ENCODE measurements at regions not wholly inside any gene's neighbourhood (a gene's known extent, or its start where the extent isn't known, plus 50 kb on each side); places are given as distances from the start of the nearest gene placed in this dataset.
"Not testable (repeated sequence)": the region's sequence is repeated elsewhere in the genome, so short reads cannot be mapped to it uniquely, and the experiment has no call there.

DNA sequence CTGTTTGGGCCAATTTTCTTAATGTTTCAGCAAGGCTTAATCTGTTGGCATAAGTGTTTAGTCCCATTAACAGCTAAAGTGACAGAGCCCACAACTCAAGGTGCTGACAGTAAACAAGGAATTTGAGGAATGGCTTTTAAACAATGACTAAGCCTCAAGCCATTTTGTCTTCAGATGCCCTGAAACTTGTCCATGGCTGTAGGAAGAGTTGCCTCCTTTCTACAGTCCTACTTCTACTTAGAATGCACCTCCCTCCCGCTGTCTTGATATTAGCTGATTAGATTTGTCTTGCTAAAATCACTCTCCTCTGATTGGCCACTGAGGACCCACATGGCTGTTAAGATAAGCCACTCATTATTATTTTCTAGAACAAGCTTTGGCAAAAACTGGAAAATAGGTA lies 188.4 kb upstream of the OTX2 start:
- H3K27ac ChIP-seq (ENCODE audit: low read length) = no peak overlapping the region
- H3K79me2 ChIP-seq (ENCODE audit: low read length) = no peaks in the 10 kb centered on the region
- H3K36me3 ChIP-seq (ENCODE audit: insufficient read depth, low read length) = no peaks in the 10 kb centered on the region
- no peaks in the 10 kb centered on the region for H3K9me2 ChIP-seq (replicated peaks; ENCODE audit: insufficient read depth, low read length)
- H3K4me3 ChIP-seq (ENCODE audit: low read length) = no peak overlapping the region
- H3K27me3 ChIP-seq (ENCODE audit: low read length) = no peaks in the 10 kb centered on the region
- no peak for DNase-seq
- no peaks in the 10 kb centered on the region for H3K9me3 ChIP-seq (ENCODE audit: low read length)
- H4K20me1 ChIP-seq (ENCODE audit: insufficient read depth, low read depth, low read length) = no peaks in the 10 kb centered on the region
- no peak overlapping the region for H3K4me2 ChIP-seq (ENCODE audit: low read depth, low read length, poor library complexity, severe bottlenecking)
- no peak overlapping the region for H3K9ac ChIP-seq (ENCODE audit: low read length)
- H2AFZ ChIP-seq (ENCODE audit: low read length) = no peak overlapping the region
- no peaks in the 10 kb centered on the region for H3K4me1 ChIP-seq (ENCODE audit: low read length)

DNA sequence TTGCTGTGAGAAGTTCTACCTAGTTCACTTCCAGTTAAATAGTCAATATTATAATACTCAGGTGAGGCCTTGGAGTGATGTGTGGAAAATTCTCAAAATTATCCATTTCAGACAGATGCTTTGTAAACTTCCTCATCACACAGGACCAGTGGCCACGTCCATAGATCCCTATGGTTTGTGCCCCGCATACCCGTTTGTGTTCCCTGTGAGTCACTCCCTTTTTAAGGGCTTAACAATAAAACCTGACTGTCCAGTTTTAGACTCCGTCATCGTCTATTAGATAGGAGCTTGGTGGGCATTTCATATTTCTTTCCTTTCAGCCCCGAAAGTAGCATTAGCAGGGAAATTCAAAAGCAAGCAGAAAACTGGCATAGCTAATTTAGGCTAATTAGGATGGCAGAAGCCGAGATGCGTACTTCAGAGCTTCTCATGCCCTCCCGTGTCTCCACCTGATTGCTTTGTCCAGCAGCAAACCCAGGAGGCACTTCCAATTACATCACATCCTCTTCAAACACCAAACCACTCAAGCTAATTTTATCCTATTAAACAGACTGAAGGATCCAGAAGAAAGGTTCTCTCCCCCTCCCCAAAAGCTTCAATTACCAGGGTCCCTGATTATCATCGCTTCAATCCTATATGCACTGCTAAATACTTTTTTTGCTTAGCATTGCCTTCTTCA lies 186.6 kb upstream of the OTX2 start:
- H3K4me1 ChIP-seq (ENCODE audit: low read length) = no peaks in the 10 kb centered on the region
- H3K79me2 ChIP-seq (ENCODE audit: low read length) = no peaks in the 10 kb centered on the region
- H3K4me3 ChIP-seq (ENCODE audit: low read length) = no peak overlapping the region
- H3K36me3 ChIP-seq (ENCODE audit: insufficient read depth, low read length) = no peaks in the 10 kb centered on the region
- H3K9me3 ChIP-seq (ENCODE audit: low read length) = no peaks in the 10 kb centered on the region
- no peak overlapping the region for H3K4me2 ChIP-seq (ENCODE audit: low read depth, low read length, poor library complexity, severe bottlenecking)
- no peaks in the 10 kb centered on the region for H3K27me3 ChIP-seq (ENCODE audit: low read length)
- H3K27ac ChIP-seq (ENCODE audit: low read length) = no peak overlapping the region
- no peak overlapping the region for H3K9ac ChIP-seq (ENCODE audit: low read length)
- H3K9me2 ChIP-seq (replicated peaks; ENCODE audit: insufficient read depth, low read length) = no peaks in the 10 kb centered on the region
- DNase-seq = no peak
- no peak overlapping the region for H2AFZ ChIP-seq (ENCODE audit: low read length)
- H4K20me1 ChIP-seq (ENCODE audit: insufficient read depth, low read depth, low read length) = no peaks in the 10 kb centered on the region

DNA sequence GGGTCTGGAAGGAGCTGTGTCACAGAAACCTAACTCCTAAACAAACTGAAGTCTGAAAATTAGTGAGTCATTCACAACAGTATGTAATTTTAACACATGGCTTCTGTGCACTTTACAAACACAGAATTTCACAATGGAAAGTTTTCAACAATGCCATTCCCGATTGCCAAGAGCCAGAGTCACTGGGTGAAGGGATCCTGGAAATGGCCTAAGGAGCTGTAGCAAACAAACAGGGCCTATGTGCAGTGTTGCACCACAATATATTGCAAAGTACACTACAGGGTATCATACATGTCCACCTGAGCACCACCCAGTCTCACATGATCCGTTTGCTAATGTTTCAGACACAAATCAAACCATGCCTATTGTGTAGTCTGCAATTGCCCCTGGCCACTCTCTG lies 184.7 kb upstream of the OTX2 start:
- Histone ChIP-seq H3K4me1 (ENCODE audit: low read length) (no peaks in the 10 kb centered on the region), H3K4me3 (ENCODE audit: low read length) (no peak overlapping the region), H3K4me2 (ENCODE audit: low read depth, low read length, poor library complexity, severe bottlenecking) (no peak overlapping the region), H4K20me1 (ENCODE audit: insufficient read depth, low read depth, low read length) (no peaks in the 10 kb centered on the region), H3K9me3 (ENCODE audit: low read length) (no peaks in the 10 kb centered on the region), H3K36me3 (ENCODE audit: insufficient read depth, low read length) (no peaks in the 10 kb centered on the region), H2AFZ (ENCODE audit: low read length) (no peak overlapping the region), H3K27me3 (ENCODE audit: low read length) (no peaks in the 10 kb centered on the region), H3K9ac (ENCODE audit: low read length) (no peak overlapping the region), H3K27ac (ENCODE audit: low read length) (no peak overlapping the region), H3K79me2 (ENCODE audit: low read length) (no peaks in the 10 kb centered on the region), H3K9me2 (replicated peaks; ENCODE audit: insufficient read depth, low read length) (no peaks in the 10 kb centered on the region)
- no peak for DNase-seq

DNA sequence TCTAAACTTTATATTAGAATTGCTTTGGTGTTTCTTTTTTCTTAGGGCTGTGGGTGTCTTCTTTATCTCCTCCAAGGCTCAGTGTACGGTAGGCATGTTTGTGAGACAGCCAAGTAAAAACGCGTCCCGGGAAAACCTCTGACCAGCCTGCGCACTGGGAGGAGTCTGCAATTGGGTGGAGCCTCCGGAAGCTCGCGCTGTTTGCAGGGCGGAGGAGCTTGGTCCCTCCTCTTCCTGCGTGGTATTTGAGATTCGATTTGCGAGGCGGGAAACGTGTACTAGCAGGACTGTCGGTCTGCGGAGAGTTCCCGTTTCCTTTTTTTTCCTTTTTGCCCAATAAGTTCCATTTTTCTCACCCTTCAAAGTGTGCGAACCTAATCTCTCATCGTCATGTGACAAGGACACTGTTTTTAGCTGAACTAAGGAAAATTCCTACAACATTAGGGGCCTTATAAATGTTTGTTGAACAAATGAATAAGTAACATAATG lies 182.1 kb upstream of the OTX2 start:
- H3K27ac ChIP-seq (ENCODE audit: low read length) = no peak overlapping the region
- H3K9me2 ChIP-seq (replicated peaks; ENCODE audit: insufficient read depth, low read length) = no peaks in the 10 kb centered on the region
- H3K4me1 ChIP-seq (ENCODE audit: low read length) = no peaks in the 10 kb centered on the region
- H4K20me1 ChIP-seq (ENCODE audit: insufficient read depth, low read depth, low read length) = no peaks in the 10 kb centered on the region
- no peak for DNase-seq
- no peak overlapping the region for H3K9ac ChIP-seq (ENCODE audit: low read length)
- H3K4me2 ChIP-seq (ENCODE audit: low read depth, low read length, poor library complexity, severe bottlenecking) = no peak overlapping the region
- no peaks in the 10 kb centered on the region for H3K36me3 ChIP-seq (ENCODE audit: insufficient read depth, low read length)
- no peak overlapping the region for H2AFZ ChIP-seq (ENCODE audit: low read length)
- no peak overlapping the region for H3K4me3 ChIP-seq (ENCODE audit: low read length)
- no peaks in the 10 kb centered on the region for H3K9me3 ChIP-seq (ENCODE audit: low read length)
- 0 out of 2 replicates have a peak, but pooled peaks cover 2% of the 10 kb centered on the region for H3K27me3 ChIP-seq (ENCODE audit: low read length)
- H3K79me2 ChIP-seq (ENCODE audit: low read length) = no peaks in the 10 kb centered on the region

DNA sequence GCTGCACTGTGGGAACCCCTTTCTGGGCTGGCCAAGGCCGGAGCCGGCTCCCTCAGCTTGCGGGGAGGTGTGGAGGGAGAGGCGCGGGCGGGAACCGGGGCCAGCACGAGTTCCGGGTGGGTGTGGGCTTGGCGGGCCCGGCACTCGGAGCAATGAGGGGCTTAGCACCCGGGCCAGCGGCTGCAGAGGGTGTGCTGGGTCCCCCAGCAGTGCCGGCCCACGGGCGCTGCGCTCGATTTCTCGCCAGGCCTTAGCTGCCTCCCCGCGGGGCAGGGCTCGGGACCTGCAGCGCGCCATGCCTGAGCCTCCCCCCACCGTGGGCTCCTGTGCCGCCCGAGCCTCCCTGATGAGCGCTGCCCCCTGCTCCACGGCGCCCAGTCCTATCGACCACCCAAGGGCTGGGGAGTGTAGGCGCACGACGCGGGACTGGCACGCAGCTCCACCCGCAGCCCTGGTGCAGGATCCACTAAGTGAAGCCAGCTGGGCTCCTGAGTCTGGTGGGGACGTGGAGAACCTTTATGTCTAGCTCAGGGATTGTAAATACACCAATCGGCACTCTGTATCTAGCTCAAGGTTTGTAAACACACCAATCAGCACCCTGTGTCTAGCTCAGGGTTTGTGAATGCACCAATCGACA lies 180.8 kb upstream of the OTX2 start:
- H3K27me3 ChIP-seq (ENCODE audit: low read length); H3K9ac ChIP-seq (ENCODE audit: low read length); H3K36me3 ChIP-seq (ENCODE audit: insufficient read depth, low read length); H2AFZ ChIP-seq (ENCODE audit: low read length); H3K27ac ChIP-seq (ENCODE audit: low read length); H3K4me3 ChIP-seq (ENCODE audit: low read length); H3K4me2 ChIP-seq (ENCODE audit: low read depth, low read length, poor library complexity, severe bottlenecking); H3K9me2 ChIP-seq (replicated peaks; ENCODE audit: insufficient read depth, low read length); H4K20me1 ChIP-seq (ENCODE audit: insufficient read depth, low read depth, low read length); H3K4me1 ChIP-seq (ENCODE audit: low read length); H3K79me2 ChIP-seq (ENCODE audit: low read length); DNase-seq; H3K9me3 ChIP-seq (ENCODE audit: low read length): not testable (repeated sequence)

DNA sequence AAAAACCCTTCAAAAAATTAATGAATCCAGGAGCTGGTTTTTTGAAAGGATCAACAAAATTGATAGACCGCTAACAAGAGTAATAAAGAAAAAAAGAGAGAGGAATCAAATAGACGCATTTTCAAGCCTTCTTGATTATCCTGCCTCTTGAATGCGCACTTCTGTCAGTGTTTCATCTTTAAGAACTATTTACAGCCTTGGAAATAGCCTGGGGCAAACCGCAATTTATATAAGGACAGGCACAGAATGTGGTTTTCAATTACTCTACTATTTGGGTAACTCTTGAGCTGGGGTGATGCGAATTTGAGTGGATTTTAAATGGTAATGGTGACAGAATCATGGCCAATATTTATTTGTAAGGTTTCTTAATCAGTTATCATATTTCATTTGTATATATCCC lies 179.1 kb upstream of the OTX2 start:
- Histone ChIP-seq H3K27ac (ENCODE audit: low read length) (no peak overlapping the region), H2AFZ (ENCODE audit: low read length) (no peak overlapping the region), H3K9me2 (replicated peaks; ENCODE audit: insufficient read depth, low read length) (no peaks in the 10 kb centered on the region), H3K4me1 (ENCODE audit: low read length) (no peaks in the 10 kb centered on the region), H3K4me3 (ENCODE audit: low read length) (no peak overlapping the region), H4K20me1 (ENCODE audit: insufficient read depth, low read depth, low read length) (no peaks in the 10 kb centered on the region), H3K36me3 (ENCODE audit: insufficient read depth, low read length) (no peaks in the 10 kb centered on the region), H3K27me3 (ENCODE audit: low read length) (0 out of 2 replicates have a peak, but pooled peaks cover 2% of the 10 kb centered on the region), H3K79me2 (ENCODE audit: low read length) (no peaks in the 10 kb centered on the region), H3K4me2 (ENCODE audit: low read depth, low read length, poor library complexity, severe bottlenecking) (no peak overlapping the region), H3K9ac (ENCODE audit: low read length) (no peak overlapping the region), H3K9me3 (ENCODE audit: low read length) (no peaks in the 10 kb centered on the region)
- DNase-seq = no peak

DNA sequence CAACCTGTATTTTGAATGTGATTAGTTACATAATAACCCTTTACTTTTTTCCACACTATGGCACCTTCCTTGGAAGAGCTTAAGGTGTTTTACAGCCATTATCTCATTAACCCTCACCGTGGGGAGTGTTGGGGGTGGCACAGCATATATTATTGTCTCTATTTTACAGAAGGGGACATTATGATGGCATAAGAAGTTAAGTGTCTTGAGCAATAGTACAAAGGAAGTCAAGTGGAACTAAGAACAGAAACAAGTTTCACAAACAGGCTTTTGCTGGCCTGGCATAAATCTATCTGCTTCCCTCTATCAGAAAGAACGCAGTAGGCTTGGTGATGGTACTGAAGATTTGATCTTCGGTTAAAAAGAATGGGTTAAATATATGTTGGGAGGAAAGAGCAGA lies 169.7 kb upstream of the OTX2 start:
- no peak overlapping the region for H3K27ac ChIP-seq (ENCODE audit: low read length)
- no peak for DNase-seq
- H3K79me2 ChIP-seq (ENCODE audit: low read length) = no peaks in the 10 kb centered on the region
- no peaks in the 10 kb centered on the region for H3K4me1 ChIP-seq (ENCODE audit: low read length)
- no peaks in the 10 kb centered on the region for H3K9me2 ChIP-seq (replicated peaks; ENCODE audit: insufficient read depth, low read length)
- no peak overlapping the region for H3K4me2 ChIP-seq (ENCODE audit: low read depth, low read length, poor library complexity, severe bottlenecking)
- H3K4me3 ChIP-seq (ENCODE audit: low read length) = no peak overlapping the region
- H3K9me3 ChIP-seq (ENCODE audit: low read length) = no peaks in the 10 kb centered on the region
- no peak overlapping the region for H2AFZ ChIP-seq (ENCODE audit: low read length)
- H3K27me3 ChIP-seq (ENCODE audit: low read length) = no peaks in the 10 kb centered on the region
- no peaks in the 10 kb centered on the region for H4K20me1 ChIP-seq (ENCODE audit: insufficient read depth, low read depth, low read length)
- H3K9ac ChIP-seq (ENCODE audit: low read length) = no peak overlapping the region
- no peaks in the 10 kb centered on the region for H3K36me3 ChIP-seq (ENCODE audit: insufficient read depth, low read length)

DNA sequence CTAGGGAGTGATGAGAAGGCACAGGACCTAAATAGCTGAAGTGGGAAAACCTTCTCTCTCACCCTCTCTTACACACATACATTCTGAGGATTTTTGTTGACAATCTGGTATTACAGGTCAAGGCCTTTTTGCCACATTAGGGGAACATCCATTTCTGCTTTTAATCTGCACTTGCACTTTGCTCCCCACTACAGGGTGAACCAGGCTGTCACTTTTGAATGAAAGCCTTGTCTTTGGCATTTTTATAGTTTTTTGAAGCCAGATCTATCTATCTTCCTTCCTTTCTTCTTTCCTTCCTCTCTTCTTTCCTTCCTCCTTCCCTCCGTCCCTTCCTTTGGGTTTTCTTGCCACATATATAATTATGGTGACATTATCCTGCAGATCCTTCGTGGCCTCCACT lies 165.9 kb upstream of the OTX2 start:
- H3K4me1 ChIP-seq (ENCODE audit: low read length) = no peaks in the 10 kb centered on the region
- no peaks in the 10 kb centered on the region for H3K9me3 ChIP-seq (ENCODE audit: low read length)
- no peak overlapping the region for H2AFZ ChIP-seq (ENCODE audit: low read length)
- H3K9ac ChIP-seq (ENCODE audit: low read length) = no peak overlapping the region
- no peak for DNase-seq
- H3K9me2 ChIP-seq (replicated peaks; ENCODE audit: insufficient read depth, low read length) = no peaks in the 10 kb centered on the region
- no peak overlapping the region for H3K4me2 ChIP-seq (ENCODE audit: low read depth, low read length, poor library complexity, severe bottlenecking)
- no peaks in the 10 kb centered on the region for H3K27me3 ChIP-seq (ENCODE audit: low read length)
- no peak overlapping the region for H3K27ac ChIP-seq (ENCODE audit: low read length)
- no peaks in the 10 kb centered on the region for H3K36me3 ChIP-seq (ENCODE audit: insufficient read depth, low read length)
- no peaks in the 10 kb centered on the region for H4K20me1 ChIP-seq (ENCODE audit: insufficient read depth, low read depth, low read length)
- H3K79me2 ChIP-seq (ENCODE audit: low read length) = no peaks in the 10 kb centered on the region
- no peak overlapping the region for H3K4me3 ChIP-seq (ENCODE audit: low read length)

Data from Karpas-422 (cell line).